Left ventricle myocardium superior (tissue), 1 donor: ENCODE measurements at regions not wholly inside any gene's neighbourhood (a gene's known extent, or its start where the extent isn't known, plus 50 kb on each side); places are given as distances from the start of the nearest gene placed in this dataset.
"Not testable (repeated sequence)": the region's sequence is repeated elsewhere in the genome, so short reads cannot be mapped to it uniquely, and the experiment has no call there.

ENCODE experiments used
- ATAC-seq: fragments of 200-7000 bp; cut with Tn5 transposase; one replicate; pipeline ENCODE4 v1.9.1; 2020; ENCODE audit warnings: mild to moderate bottlenecking, moderate library complexity
- DNase-seq: peaks from one replicate; pipeline ENCODE4 v3.0.0-alpha.2; 2020
- intact Hi-C: fragments of 100-400 bp; cut with micrococcal nuclease; formaldehyde crosslinking; loops from one replicate; pipeline ENCODE4 v1.11.0; 2022
- donor health status: DM: no; HTN: yes; CAD: no; lungs with severe emphysema.

DNA sequence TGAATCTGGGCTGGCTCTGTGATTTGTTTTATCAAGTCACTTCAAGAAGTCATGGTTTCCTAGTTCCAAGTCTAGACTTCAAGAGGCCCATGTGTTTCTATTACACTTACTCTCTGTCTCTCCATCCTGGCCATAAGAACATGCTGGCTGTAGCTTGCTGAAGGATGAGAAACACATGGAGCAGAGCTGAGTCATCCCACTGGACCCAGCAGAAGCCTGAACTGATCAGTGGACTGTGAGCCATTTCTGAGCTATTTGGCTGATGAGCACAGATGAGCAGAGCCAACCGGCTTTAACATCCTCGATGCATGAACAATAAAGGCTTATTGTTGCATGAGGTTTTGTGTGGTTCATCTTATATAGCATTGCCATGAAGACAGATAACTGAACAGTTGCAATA lies 290.6 kb upstream of the BOD1L1 start:
- DNase-seq (peak; percentile 27), ATAC-seq (peak; percentile 89)
- intact Hi-C loops, result no loop called here

DNA sequence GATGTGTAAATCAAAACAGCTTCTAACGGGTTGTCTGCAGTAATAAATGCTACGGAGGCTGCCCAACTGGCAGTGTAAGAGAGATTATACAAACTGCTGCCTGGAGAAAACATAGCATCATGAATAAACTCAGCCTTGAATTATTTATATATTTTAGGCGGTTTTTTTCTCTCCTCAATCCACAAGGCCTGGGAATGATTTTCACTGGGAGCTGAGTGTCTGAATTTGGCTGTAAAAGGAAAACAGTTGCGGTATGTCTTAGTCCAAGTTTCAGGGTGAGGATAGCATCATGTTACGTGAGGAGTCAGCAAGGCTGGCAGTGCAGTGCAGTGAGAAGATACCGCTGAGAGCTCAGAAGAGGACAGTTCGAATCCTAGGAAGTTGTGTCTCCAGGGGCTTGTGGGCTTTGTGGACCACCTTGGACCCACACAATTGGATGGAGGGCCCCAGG lies 291.5 kb upstream of the BOD1L1 start:
- intact Hi-C loops, result no loop called here
- DNase-seq (peak; percentile 37), ATAC-seq (peak; percentile 73)

- ATAC-seq (no peak), DNase-seq (no peak)
- intact Hi-C loops, result no loop called here
These were observed 292.8 kb upstream of the BOD1L1 start for GRCh38 chr4:13920111-13920875.

GRCh38 chr4:13920901-13921300 lies 293.4 kb upstream of the BOD1L1 start:
- DNase-seq (no peak), ATAC-seq (peak; percentile 74)
- intact Hi-C loops, result no loop called here

GRCh38 chr4:13921805-13922204 lies 294.3 kb upstream of the BOD1L1 start:
- DNase-seq, result no peak
- no peak for ATAC-seq
- intact Hi-C loops, result no loop called here

- ATAC-seq, result no peak
- DNase-seq, result no peak
- intact Hi-C loops, result no loop called here
These were observed 294.9 kb upstream of the BOD1L1 start for GRCh38 chr4:13922459-13922858.

DNA sequence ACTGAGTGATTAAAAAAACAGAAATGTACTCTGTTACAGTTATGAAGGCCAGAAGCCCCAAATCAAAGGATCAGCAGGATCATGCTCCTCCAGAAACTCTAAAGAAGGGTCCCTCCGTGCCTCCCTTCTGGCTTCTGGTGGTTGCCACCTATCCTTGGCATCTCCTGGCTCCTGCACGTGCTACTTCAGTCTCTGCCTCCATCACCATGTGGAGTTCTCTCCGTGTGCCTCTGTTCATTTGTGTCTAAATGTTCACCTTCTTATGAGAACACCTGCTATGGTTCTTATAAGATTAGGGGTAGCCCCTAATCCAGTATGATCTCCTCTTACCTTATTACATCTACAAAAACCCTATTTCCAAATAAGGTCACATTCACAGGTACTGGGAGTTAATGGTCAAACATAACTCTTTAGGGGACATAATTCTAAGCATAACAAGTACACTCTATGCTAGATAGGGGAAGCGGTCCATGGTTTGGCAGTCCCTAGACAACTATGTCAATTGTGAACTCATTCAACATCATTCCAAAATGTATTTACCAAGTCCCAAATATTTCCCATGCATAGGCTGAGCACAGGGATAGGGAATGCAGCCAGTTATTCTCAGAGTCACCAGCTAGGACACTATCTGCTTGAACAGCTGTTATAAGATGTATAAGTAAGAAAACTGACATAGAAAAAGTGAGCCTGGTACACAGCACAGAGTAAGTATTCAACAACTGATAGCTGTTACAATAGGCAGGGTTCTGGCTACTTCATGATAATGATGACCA lies 295.5 kb upstream of the BOD1L1 start:
- no peak for DNase-seq
- ATAC-seq, result no peak
- intact Hi-C loops, result no loop called here

DNA sequence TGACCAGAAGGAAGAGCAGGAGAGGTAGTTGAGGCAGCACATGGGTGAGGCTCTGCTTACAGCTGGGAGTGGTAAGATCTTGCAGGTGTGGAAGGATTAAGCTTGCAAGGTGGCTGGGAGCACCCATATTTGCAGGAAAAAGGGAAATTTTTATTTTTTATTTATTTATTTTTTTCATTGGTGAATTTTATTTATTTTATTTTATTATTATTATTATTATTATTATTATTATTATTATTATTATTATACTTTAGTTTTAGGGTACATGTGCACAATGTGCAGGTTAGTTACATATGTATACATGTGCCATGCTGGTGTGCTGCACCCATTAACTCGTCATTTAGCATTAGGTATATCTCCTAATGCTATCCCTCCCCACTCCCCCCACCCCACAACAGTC lies 297.4 kb upstream of the BOD1L1 start:
- intact Hi-C loops, ATAC-seq, DNase-seq: not testable (repeated sequence)

GRCh38 chr4:13928214-13928613 lies 300.7 kb upstream of the BOD1L1 start:
- ATAC-seq (no peak), DNase-seq (no peak)
- intact Hi-C loops, result no loop called here

DNA sequence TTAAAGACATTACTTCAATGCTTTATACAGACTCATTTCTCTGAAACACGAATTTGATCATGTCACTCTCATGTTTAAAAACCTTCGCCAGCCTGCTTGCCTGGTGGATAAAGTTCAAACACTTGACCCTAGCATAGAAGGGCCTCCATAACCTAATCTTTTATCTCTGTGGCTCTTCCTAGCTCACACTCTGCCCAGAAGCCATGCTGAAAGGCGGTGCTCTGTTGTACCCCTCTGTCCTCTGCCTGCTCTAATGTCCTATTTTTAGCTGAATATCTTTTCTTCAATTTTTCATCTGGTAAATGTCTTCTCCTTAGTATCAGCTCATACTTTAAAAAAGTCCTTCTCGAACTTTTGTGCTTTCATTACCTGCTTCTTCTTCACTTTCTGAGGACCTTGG lies 302.6 kb upstream of the BOD1L1 start:
- ATAC-seq (no peak), DNase-seq (no peak)
- intact Hi-C loops, result no loop called here

GRCh38 chr4:13933191-13933590 lies 305.7 kb upstream of the BOD1L1 start:
- no peak for DNase-seq
- peak; percentile 76 for ATAC-seq
- intact Hi-C loops, result no loop called here

DNA sequence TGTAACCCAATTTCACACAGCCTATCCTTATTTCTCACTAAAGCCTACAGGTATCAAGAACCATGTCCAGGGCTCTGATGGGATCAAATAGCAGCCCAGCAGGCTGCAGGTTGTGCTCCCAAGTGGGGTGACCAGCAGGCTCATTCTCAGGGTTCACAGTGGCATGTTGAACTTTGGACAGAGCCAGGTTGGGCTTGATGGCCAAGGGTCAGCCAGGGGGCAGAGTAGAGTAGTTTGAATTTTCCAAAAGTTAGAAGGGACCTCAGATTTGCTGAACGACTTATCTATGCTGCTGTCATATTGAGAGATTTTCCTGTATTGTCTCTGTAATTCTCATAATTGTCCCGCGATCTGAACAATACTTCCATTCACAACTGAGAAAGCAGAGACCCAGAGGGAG lies 310.8 kb upstream of the BOD1L1 start:
- ATAC-seq (no peak), DNase-seq (no peak)
- intact Hi-C loops, result no loop called here

DNA sequence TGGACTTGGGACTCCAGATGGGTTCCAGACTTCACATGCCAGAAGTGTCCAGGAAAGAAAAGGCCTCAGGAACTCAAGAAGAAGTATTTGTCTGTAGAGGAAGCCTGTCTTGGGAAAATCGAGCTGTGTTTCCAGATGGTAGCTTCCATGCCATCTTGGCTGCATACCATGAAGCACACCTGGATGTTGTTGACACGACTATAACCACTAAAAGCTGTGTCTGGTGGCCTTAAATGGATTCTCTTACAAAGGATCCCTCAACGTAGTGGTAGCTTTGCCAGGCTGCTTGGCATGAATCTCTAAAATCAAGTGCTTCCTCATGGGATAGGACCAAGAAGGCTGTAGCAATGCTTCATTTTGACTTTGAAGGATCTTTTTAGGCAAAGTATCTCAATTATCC lies 313.4 kb upstream of the BOD1L1 start:
- ATAC-seq (no peak), DNase-seq (no peak)
- intact Hi-C loops, result no loop called here

DNA sequence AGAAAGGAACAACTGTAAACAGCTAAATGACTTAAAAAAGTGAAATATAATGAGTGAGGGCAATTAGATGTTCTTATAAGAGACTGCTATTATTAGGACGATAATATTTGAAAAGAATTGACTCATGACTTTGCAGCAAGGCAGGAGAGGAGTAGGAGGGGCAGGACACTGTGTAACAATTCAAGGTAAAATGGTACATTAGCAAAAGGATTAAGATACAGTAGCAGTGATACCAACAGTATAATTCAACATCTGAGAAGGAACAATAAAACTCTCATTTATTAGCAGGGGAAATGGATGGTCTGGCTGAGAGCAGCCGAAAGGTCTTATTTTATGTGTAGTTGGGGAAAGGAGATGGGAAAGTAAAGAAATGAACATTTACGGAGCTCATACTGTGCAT lies 315.5 kb upstream of the BOD1L1 start:
- ATAC-seq (no peak), DNase-seq (no peak)
- intact Hi-C loops, result no loop called here

GRCh38 chr4:13944095-13944511 lies 316.6 kb upstream of the BOD1L1 start:
- DNase-seq (peak; percentile 78), ATAC-seq (peak; percentile 99)
- intact Hi-C loops, result no loop called here

DNA sequence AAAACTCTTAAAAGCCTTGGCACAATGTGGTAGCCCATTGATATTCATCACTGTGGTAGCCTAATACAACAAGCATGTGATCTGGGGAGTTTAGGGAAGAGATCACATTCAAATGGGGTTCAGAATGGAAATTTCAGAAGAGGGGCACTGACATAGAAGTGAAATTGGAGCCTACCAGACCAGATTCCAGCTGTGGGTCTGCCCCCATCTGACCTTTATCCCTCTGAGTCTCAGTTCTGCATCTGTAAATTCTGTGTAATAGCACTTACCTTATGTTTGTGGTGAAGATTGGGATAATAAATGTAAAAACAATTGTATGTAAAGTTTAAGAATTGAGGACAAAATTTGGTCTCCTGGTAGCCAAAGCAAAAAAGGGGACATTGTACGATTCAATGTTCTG lies 320.4 kb upstream of the BOD1L1 start:
- intact Hi-C loops, result no loop called here
- DNase-seq (no peak), ATAC-seq (no peak)

DNA sequence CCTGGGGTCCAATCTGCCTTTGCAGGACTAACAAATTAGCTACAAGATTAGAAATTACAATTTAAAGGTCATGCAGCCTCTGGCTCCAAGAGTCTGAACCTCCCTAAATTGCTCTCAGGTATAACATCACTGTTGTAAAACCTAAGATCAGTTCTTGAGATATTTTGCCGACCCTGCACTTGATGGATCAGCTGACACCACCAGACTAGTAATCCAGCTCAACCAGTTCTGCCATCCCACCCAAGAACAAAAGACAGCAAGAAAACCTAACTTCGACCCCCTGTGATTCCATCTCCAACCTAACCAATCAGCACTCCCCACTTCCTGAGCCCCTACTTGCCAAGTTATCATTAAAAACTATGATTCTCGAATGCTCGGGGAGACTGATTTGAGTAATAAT lies 323.0 kb upstream of the BOD1L1 start:
- DNase-seq, result no peak
- intact Hi-C loops, result no loop called here
- ATAC-seq, result no peak

- DNase-seq (no peak), ATAC-seq (no peak)
- intact Hi-C loops, result no loop called here
These were observed 325.6 kb upstream of the BOD1L1 start for GRCh38 chr4:13953083-13953482.

DNA sequence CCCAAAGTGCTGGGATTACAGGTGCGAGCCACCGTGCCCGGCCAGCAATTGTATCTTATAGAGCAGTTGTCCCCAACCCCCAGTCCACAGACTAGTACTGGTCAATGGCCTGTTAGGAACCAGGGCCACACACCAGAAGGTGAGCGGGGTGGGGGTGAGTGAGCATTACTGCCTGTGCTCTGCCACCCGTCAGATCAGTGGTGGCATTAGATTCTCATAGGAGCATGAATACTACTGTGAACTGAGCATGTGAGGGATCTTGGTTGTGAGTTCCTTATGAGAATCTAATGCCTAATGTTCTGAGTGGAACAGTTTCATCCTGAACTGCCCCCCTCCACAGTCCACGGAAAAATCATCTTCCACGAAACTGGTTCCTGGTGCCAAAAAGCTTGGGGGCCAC lies 328.0 kb upstream of the BOD1L1 start:
- DNase-seq (no peak), ATAC-seq (no peak)
- intact Hi-C loops, result no loop called here

GRCh38 chr4:13956947-13957346 lies 329.4 kb upstream of the BOD1L1 start:
- intact Hi-C loops, result no loop called here
- DNase-seq (no peak), ATAC-seq (peak; percentile 60)

DNA sequence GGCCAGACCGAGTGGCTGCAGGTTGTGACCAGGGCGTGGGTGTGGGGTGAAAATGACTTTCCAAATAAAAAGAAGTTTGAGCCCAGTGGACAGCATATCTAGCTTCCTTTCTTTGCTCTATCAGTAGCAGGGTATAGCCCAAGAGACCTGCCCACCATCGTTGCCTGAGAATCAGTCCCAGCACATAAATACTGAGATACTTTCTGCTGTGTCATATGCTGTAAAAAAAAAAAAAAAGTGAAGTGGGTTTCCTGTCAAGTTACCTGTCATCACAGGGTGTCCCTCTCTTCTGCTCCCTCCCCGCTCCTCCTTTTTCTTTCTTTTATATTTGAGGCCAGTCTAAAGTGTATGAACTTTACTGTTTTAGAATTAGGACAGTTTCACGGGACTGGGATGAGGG lies 330.3 kb upstream of the BOD1L1 start:
- DNase-seq, result no peak
- ATAC-seq, result no peak
- intact Hi-C loops, result no loop called here
